Peyer's patch (tissue), 4 donors: ENCODE measurements at regions not wholly inside any gene's neighbourhood (a gene's known extent, or its start where the extent isn't known, plus 50 kb on each side); places are given as distances from the start of the nearest gene placed in this dataset.

Experiments used
- POLR2A ChIP-seq, 2 donors: fragments of 450-650 bp; IDR thresholded peaks; one replicate each; pipeline ENCODE4 v1.5.1; 2017; ENCODE audit warnings: antibody characterized with exemption in 2 of 2, mild to moderate bottlenecking in 2 of 2, moderate library complexity in 2 of 2
- TF ChIP-seq, protein P1 (sequence below), 6 experiments: fragments of 450-650 bp in 4 of 6; fragments of 200-600 bp in 2 of 6; sonication (generic) in 1 of 6; IDR thresholded peaks; one replicate each; pipeline ENCODE4 v1.5.1; 2017 to 2019; ENCODE audit warnings: antibody characterized with exemption in 6 of 6, mild to moderate bottlenecking in 3 of 6, moderate library complexity in 1 of 6

DNA sequence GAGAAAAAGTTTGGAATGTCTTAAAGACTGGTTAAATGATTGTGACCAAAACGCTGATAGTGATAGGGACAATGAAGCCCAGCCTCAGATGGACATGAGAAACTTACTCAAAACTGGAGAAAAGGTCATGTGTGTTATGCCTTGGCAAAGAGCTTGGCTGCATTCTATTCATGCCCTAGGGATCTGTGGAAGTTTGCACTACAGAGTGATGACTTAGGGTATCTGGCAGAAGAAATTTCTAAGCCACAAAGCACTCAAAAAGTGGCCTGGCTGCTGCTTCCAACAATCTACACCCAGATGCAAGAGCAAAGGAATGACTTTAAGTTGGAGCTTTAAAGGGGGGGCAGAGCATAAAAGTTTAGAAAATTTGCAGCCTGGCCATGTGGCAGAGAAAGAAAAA lies 521.3 kb downstream of the UQCRFS1 start:
- TF ChIP-seq, protein P1, sequence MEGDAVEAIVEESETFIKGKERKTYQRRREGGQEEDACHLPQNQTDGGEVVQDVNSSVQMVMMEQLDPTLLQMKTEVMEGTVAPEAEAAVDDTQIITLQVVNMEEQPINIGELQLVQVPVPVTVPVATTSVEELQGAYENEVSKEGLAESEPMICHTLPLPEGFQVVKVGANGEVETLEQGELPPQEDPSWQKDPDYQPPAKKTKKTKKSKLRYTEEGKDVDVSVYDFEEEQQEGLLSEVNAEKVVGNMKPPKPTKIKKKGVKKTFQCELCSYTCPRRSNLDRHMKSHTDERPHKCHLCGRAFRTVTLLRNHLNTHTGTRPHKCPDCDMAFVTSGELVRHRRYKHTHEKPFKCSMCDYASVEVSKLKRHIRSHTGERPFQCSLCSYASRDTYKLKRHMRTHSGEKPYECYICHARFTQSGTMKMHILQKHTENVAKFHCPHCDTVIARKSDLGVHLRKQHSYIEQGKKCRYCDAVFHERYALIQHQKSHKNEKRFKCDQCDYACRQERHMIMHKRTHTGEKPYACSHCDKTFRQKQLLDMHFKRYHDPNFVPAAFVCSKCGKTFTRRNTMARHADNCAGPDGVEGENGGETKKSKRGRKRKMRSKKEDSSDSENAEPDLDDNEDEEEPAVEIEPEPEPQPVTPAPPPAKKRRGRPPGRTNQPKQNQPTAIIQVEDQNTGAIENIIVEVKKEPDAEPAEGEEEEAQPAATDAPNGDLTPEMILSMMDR (IDR thresholded peaks at IDR 0.05), result no peak
- no peak for TF ChIP-seq POLR2A (IDR thresholded peaks at IDR 0.05)
